HepG2 (cell line): ENCODE measurements at regions not wholly inside any gene's neighbourhood (a gene's known extent, or its start where the extent isn't known, plus 50 kb on each side); places are given as distances from the start of the nearest gene placed in this dataset.

Experiments used
- PRPF4 ChIP-seq: fragments of 200-400 bp; formaldehyde crosslinking; IDR thresholded peaks from 2 replicates; pipeline ENCODE4 v1.6.1; 2016; ENCODE audit warnings: low read length, low read depth; ENCODE audit not compliant: poor library complexity, severe bottlenecking
- ZBTB21 ChIP-seq: sonication (generic); formaldehyde crosslinking; IDR thresholded peaks from 2 replicates; pipeline ENCODE4 v1.4.0; 2020; ENCODE audit warnings: missing genetic modification reagents

DNA sequence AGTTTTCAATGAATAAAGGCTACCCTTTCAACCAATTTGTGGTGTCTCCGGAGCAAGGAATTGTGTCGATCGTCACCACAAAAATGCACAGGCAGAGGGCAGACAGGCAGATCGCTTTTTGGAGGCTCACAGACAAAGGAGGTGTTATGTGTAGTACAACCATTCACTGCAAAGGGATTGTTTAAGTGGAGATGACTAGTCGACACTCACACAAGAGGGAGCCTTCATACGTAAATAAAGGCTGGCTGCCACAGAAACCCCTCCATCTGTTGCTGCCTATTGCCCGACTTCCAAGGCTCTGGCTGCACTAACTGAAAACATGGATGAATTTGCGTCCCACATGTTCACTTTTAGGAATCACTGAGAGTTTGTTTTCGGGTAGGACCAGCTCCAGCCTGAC, 281.1 kb downstream of the NKX6-1 start:
- TF ChIP-seq PRPF4 (no peak), ZBTB21 (CRISPR knock-in tag) (no peak)
